ENCODE measurements at regions not wholly inside any gene's neighbourhood (a gene's known extent, or its start where the extent isn't known, plus 50 kb on each side); places are given as distances from the start of the nearest gene placed in this dataset.

DNA sequence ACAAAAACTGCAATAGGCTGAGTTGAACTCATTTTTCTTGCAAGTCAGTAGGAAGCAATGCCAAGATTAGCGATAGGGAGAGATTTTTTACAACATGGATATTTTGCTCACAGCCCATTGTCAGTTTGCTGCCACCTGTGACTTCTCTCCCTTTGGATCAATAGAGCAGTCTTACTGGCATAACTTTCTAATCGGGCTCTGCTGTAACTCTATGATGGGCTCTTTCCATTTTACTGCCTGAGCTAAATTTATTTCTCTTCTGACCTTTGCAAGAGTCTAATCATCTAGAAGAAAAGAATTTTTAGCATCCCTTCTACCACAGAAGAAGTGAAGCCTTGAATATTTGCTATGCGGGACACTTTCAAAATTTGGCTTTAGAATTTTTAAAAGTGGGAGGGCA is 53.6 kb upstream of the SGCD start:
- Mint-ChIP-seq H3K27me3 (peaks cover 9% of the 10 kb centered on the region), H3K27ac (no peak overlapping the region), H3K4me3 (no peak overlapping the region), H3K4me1 (no peaks in the 10 kb centered on the region), H3K36me3 (ENCODE audit: low read depth) (no peaks in the 10 kb centered on the region), H3K9me3 (peaks cover 7% of the 10 kb centered on the region)
- no peak for ATAC-seq (replicated peaks)

DNA sequence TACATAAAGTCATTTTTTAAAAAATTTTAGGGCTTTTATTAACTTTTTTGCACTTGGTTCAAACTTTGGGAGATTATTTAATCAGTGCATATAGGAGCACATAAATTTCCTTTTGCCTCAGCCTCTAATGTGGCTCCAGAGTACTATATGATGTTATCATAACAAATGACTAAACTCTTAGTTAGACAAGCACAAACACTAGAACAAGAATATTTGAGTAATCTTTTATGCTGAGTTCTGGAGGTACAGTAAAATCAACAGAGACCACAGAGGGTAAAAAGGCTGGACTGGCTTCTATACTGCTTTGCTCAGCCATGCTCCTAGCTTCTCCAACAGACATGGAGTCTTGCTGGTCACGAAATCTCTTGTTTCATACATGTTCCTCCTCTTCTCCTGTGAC is 52.5 kb upstream of the SGCD start:
- H3K4me3 Mint-ChIP-seq: no peak overlapping the region
- no peak overlapping the region for H3K27ac Mint-ChIP-seq
- no peak for ATAC-seq (replicated peaks)
- H3K4me1 Mint-ChIP-seq: no peaks in the 10 kb centered on the region
- peaks cover 7% of the 10 kb centered on the region for H3K9me3 Mint-ChIP-seq
- H3K36me3 Mint-ChIP-seq (ENCODE audit: low read depth): no peaks in the 10 kb centered on the region
- H3K27me3 Mint-ChIP-seq: peaks cover 13% of the 10 kb centered on the region

Data from activated T-helper 17 cell treated with anti-CD3 and anti-CD28 coated beads, Interleukin-2, amount 50 U/mL, for 72 hours (primary cell).